HFF-Myc (cell line): ENCODE measurements at regions not wholly inside any gene's neighbourhood (a gene's known extent, or its start where the extent isn't known, plus 50 kb on each side); places are given as distances from the start of the nearest gene placed in this dataset.
"Not testable (repeated sequence)": the region's sequence is repeated elsewhere in the genome, so short reads cannot be mapped to it uniquely, and the experiment has no call there.

Experiments
- DNase-seq: peaks from one replicate; pipeline ENCODE4 v3.0.0-alpha.2; 2011; ENCODE audit warnings: low read depth; ENCODE audit errors: extremely low read depth
- H3K4me3 ChIP-seq: replicated peaks from 2 replicates; pipeline ENCODE4 v1.5.1; 2011; ENCODE audit warnings: low read depth, mild to moderate bottlenecking, control low read depth, low read length
- CTCF ChIP-seq: IDR thresholded peaks from 2 replicates; pipeline ENCODE4 v1.5.1; 2012; ENCODE audit warnings: mild to moderate bottlenecking, low read depth, low read length, control low read depth; ENCODE audit errors: missing control alignments

GRCh38 chr5:62093411-62093810, 212.6 kb upstream of the KIF2A start:
- DNase-seq: no peak
- no peak overlapping the region for H3K4me3 ChIP-seq
- TF ChIP-seq CTCF: no peak

GRCh38 chr5:62093976-62094375, 212.0 kb upstream of the KIF2A start:
- no peak for DNase-seq
- no peak overlapping the region for H3K4me3 ChIP-seq
- no peak for TF ChIP-seq CTCF

GRCh38 chr5:62097361-62097760, 208.6 kb upstream of the KIF2A start:
- no peak for DNase-seq
- TF ChIP-seq CTCF: no peak
- H3K4me3 ChIP-seq: no peak overlapping the region

DNA sequence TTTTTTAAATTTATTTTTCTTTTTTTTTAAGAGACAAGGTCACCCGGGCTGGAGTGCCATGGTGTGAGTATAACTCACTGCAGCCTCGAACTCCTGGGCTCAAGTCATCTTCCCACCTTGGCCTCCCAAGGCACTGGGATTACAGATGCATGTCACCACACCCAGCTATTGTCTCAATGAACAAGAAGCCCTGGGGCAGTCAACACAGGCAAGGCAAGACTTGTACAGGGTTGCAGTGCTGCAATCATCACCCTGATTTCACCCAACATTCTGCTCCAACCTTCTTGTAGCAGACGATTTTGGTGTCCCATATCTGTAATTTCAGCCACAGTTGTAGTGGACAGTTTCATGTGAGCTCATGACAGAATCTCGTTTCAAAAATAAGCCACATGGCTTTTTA, 205.8 kb upstream of the KIF2A start:
- no peak for DNase-seq
- TF ChIP-seq CTCF: no peak
- H3K4me3 ChIP-seq: no peak overlapping the region

- not testable (repeated sequence) for H3K4me3 ChIP-seq, DNase-seq
Observed at GRCh38 chr5:62103863-62104262, 202.1 kb upstream of the KIF2A start.

DNA sequence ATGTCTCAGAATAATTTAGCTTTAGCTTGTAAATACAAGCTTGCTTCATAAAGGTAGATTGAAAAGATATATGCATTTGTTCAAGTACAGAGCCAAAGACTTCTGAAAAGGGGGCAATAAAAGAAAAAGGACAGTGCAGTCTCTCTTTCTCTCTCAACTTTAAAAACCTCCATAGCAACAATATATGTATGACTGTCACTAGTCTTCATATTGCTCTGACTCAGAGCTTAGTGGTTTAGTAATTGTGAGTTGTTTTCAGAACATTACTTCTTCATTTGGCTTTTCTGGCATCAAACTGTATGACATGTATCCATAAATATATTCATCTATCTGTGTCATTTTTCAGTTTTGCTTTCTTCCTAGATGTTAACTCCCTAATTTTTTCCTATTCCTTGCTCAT, 194.6 kb upstream of the KIF2A start:
- TF ChIP-seq CTCF: no peak

GRCh38 chr5:62112689-62113228, 193.2 kb upstream of the KIF2A start:
- TF ChIP-seq CTCF: no peak
- DNase-seq: no peak
- H3K4me3 ChIP-seq: no peak overlapping the region

More for the DNA sequence above, 194.6 kb upstream of the KIF2A start:
- no peak overlapping the region for H3K4me3 ChIP-seq
- DNase-seq: no peak

DNA sequence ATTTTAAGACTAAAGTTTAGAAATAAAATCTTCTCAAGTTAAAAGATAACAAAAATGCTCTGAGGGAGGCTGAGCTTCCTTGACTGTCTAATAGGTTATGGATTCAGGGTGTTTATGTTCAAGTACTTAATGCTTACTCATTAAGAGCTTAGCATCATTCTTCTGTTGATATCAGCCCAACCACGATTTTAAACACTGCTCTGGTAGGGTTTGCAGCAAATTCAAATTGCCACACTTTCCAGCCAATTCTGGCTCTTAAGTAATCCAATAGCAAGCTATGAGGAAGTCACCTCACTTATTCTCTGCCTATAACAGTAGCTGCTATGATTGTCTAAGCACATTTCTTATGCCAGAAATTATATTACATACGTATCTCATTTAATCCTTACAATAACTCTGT, 191.0 kb upstream of the KIF2A start:
- no peak for TF ChIP-seq CTCF
- no peak overlapping the region for H3K4me3 ChIP-seq
- no peak for DNase-seq
